ENCODE measurements at regions not wholly inside any gene's neighbourhood (a gene's known extent, or its start where the extent isn't known, plus 50 kb on each side); places are given as distances from the start of the nearest gene placed in this dataset.

GRCh38 chr1:218536296-218536986 lies 191.3 kb downstream of the TGFB2 start:
- Histone ChIP-seq H3K4me1 (replicated peaks in 1 of 2; ENCODE audit: control insufficient read depth in 2 of 2, insufficient read depth in 2 of 2, low read length in 2 of 2) (no peaks in the 10 kb centered on the region), H3K27ac (ENCODE audit: extremely low read depth, low read depth, low read length) (no peak overlapping the region), H3K9me1 (ENCODE audit: control insufficient read depth, insufficient read depth, low read length) (no peaks in the 10 kb centered on the region), H2AFZ (ENCODE audit: low read depth, low read length) (0 out of 2 replicates have a peak overlapping the region, but pooled peaks have one; percentile 25), H3K9ac (ENCODE audit: insufficient read depth in 1 of 2, low read depth in 2 of 2, low read length in 2 of 2) (no peak overlapping the region), H3K9me3 (replicated peaks; ENCODE audit: control insufficient read depth, insufficient read depth, low read depth, low read length) (no peaks in the 10 kb centered on the region), H3K36me3 (ENCODE audit: control insufficient read depth, insufficient read depth, low read length) (no peaks in the 10 kb centered on the region), H3K27me3 (ENCODE audit: control insufficient read depth in 2 of 2, insufficient read depth in 2 of 2, low read length in 2 of 2) (no peaks in the 10 kb centered on the region), H3K79me2 (ENCODE audit: control insufficient read depth, insufficient read depth, low read length) (no peaks in the 10 kb centered on the region), H4K20me1 (replicated peaks; ENCODE audit: control insufficient read depth, insufficient read depth, low read length) (no peaks in the 10 kb centered on the region), H3K4me2 (ENCODE audit: insufficient read depth, low read length) (no peak overlapping the region), H3K4me3 (no peak overlapping the region)
- FAIRE-seq: no peak
- in situ Hi-C loops (cut with MboI): no loop called here
- 0% methylated on average over 2 of the region's 2 CpGs for WGBS (ENCODE audit: insufficient coverage, low coverage, missing lambda C conversion rate)
- ChIA-PET POLR2A (no interaction called here), CTCF (ENCODE audit: low intra/inter-chr PET ratio) (no interaction called here)
- DNase-seq (ENCODE audit: extremely low read depth in 1 of 4, low spot score in 3 of 4): no peak
- no peak for ATAC-seq
- no TSS peak for BruUV-seq (replicated peaks)
- intact Hi-C loops (cut with micrococcal nuclease): no loop called here
- TF ChIP-seq, protein P1, sequence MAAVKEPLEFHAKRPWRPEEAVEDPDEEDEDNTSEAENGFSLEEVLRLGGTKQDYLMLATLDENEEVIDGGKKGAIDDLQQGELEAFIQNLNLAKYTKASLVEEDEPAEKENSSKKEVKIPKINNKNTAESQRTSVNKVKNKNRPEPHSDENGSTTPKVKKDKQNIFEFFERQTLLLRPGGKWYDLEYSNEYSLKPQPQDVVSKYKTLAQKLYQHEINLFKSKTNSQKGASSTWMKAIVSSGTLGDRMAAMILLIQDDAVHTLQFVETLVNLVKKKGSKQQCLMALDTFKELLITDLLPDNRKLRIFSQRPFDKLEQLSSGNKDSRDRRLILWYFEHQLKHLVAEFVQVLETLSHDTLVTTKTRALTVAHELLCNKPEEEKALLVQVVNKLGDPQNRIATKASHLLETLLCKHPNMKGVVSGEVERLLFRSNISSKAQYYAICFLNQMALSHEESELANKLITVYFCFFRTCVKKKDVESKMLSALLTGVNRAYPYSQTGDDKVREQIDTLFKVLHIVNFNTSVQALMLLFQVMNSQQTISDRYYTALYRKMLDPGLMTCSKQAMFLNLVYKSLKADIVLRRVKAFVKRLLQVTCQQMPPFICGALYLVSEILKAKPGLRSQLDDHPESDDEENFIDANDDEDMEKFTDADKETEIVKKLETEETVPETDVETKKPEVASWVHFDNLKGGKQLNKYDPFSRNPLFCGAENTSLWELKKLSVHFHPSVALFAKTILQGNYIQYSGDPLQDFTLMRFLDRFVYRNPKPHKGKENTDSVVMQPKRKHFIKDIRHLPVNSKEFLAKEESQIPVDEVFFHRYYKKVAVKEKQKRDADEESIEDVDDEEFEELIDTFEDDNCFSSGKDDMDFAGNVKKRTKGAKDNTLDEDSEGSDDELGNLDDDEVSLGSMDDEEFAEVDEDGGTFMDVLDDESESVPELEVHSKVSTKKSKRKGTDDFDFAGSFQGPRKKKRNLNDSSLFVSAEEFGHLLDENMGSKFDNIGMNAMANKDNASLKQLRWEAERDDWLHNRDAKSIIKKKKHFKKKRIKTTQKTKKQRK (IDR thresholded peaks at IDR 0.05; ENCODE audit: borderline replicate concordance, low read depth, low read length): no peak
- no peak for TF ChIP-seq ZSCAN32 (CRISPR knock-in tag; IDR thresholded peaks at IDR 0.05)
- TF ChIP-seq ZNF436 (CRISPR knock-in tag; IDR thresholded peaks at IDR 0.05): no peak
- TF ChIP-seq, protein P2, sequence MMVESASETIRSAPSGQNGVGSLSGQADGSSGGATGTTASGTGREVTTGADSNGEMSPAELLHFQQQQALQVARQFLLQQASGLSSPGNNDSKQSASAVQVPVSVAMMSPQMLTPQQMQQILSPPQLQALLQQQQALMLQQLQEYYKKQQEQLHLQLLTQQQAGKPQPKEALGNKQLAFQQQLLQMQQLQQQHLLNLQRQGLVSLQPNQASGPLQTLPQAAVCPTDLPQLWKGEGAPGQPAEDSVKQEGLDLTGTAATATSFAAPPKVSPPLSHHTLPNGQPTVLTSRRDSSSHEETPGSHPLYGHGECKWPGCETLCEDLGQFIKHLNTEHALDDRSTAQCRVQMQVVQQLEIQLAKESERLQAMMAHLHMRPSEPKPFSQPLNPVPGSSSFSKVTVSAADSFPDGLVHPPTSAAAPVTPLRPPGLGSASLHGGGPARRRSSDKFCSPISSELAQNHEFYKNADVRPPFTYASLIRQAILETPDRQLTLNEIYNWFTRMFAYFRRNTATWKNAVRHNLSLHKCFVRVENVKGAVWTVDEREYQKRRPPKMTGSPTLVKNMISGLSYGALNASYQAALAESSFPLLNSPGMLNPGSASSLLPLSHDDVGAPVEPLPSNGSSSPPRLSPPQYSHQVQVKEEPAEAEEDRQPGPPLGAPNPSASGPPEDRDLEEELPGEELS (CRISPR knock-in tag; IDR thresholded peaks at IDR 0.05; ENCODE audit: borderline replicate concordance): no peak
- no peak for TF ChIP-seq CBX8 (IDR thresholded peaks at IDR 0.05; ENCODE audit: borderline replicate concordance, extremely low read depth, low read depth, low read length, poor library complexity, severe bottlenecking)
- no peak for TF ChIP-seq MTF1 (CRISPR knock-in tag; IDR thresholded peaks at IDR 0.05; ENCODE audit: borderline replicate concordance)
- no peak for TF ChIP-seq PYGO2 (tag; IDR thresholded peaks at IDR 0.05)
- no peak for TF ChIP-seq ZC3H8 (IDR thresholded peaks at IDR 0.05)
- no peak for TF ChIP-seq MAFK (IDR thresholded peaks at IDR 0.05; ENCODE audit: low read length)
- no peak for TF ChIP-seq MXI1 (IDR thresholded peaks at IDR 0.05; ENCODE audit: low read depth, low read length)
- no peak for TF ChIP-seq NCOA2 (IDR thresholded peaks at IDR 0.05; ENCODE audit: partially characterized antibody in 2 of 2)
- TF ChIP-seq USF1 (CRISPR knock-in tag; IDR thresholded peaks at IDR 0.05): no peak
- no peak for TF ChIP-seq NCOR1 (IDR thresholded peaks at IDR 0.05)
- no peak for TF ChIP-seq ETV6 (IDR thresholded peaks at IDR 0.05; ENCODE audit: borderline replicate concordance in 1 of 2, low read depth in 2 of 2, low read length in 1 of 2)
- TF ChIP-seq ETV6 (CRISPR knock-in tag; IDR thresholded peaks at IDR 0.05; ENCODE audit: borderline replicate concordance): no peak
- TF ChIP-seq CBFB (CRISPR knock-in tag; IDR thresholded peaks at IDR 0.05): no peak
- TF ChIP-seq FOXJ2 (tag; IDR thresholded peaks at IDR 0.05): no peak
- no peak for TF ChIP-seq NCOA1 (IDR thresholded peaks at IDR 0.05; ENCODE audit: low read depth)
